ENCODE measurements at regions not wholly inside any gene's neighbourhood (a gene's known extent, or its start where the extent isn't known, plus 50 kb on each side); places are given as distances from the start of the nearest gene placed in this dataset.

GRCh38 chr1:101325144-101325543, 88.3 kb downstream of the S1PR1 start:
- no peak for TF ChIP-seq CTCF (IDR thresholded peaks at IDR 0.05)
- no peak for TF ChIP-seq POLR2A (IDR thresholded peaks at IDR 0.05)
